HL-60 (cell line): ENCODE measurements at regions not wholly inside any gene's neighbourhood (a gene's known extent, or its start where the extent isn't known, plus 50 kb on each side); places are given as distances from the start of the nearest gene placed in this dataset.

Source experiments
- DNase-seq, 2 experiments: peaks; one replicate each; pipeline ENCODE4 v3.0.0-alpha.2; 2010 to 2020; ENCODE audit warnings: low read depth in 1 of 2, low spot score in 1 of 2
- H3K27ac ChIP-seq: fragments of 250-450 bp; sonication (Bioruptor Pico); replicated peaks from 2 replicates; pipeline ENCODE4 v1.5.1; 2020; ENCODE audit warnings: mild to moderate bottlenecking, moderate library complexity
- H3K27me3 ChIP-seq: fragments of 250-450 bp; sonication (Bioruptor Pico); 2 replicates; pipeline ENCODE4 v1.5.1; 2021; ENCODE audit warnings: mild to moderate bottlenecking, moderate library complexity; ENCODE audit not compliant: insufficient read depth, poor library complexity, severe bottlenecking
- H3K4me3 ChIP-seq: replicated peaks from 2 replicates; pipeline ENCODE4 v1.5.1; 2011; ENCODE audit warnings: mild to moderate bottlenecking, control low read depth, low read length; ENCODE audit not compliant: insufficient read depth
- GABPA ChIP-seq: IDR thresholded peaks from 2 replicates; pipeline ENCODE4 v1.6.1; 2012; ENCODE audit warnings: low read depth
- POLR2AphosphoS5 ChIP-seq: IDR thresholded peaks from 2 replicates; pipeline ENCODE4 v1.6.1; 2012; ENCODE audit warnings: low read depth
- REST ChIP-seq: IDR thresholded peaks from 2 replicates; pipeline ENCODE4 v1.6.1; 2012; ENCODE audit warnings: low read depth; ENCODE audit not compliant: insufficient replicate concordance
- SPI1 ChIP-seq: IDR thresholded peaks from 2 replicates; pipeline ENCODE4 v1.6.1; 2012; ENCODE audit warnings: low read depth, mild to moderate bottlenecking, borderline replicate concordance
- TF ChIP-seq, protein P1 (sequence below): IDR thresholded peaks from one replicate; pipeline ENCODE4 v1.5.1; 2011; ENCODE audit warnings: low read length, control low read depth, inconsistent platforms; ENCODE audit not compliant: insufficient read depth

DNA sequence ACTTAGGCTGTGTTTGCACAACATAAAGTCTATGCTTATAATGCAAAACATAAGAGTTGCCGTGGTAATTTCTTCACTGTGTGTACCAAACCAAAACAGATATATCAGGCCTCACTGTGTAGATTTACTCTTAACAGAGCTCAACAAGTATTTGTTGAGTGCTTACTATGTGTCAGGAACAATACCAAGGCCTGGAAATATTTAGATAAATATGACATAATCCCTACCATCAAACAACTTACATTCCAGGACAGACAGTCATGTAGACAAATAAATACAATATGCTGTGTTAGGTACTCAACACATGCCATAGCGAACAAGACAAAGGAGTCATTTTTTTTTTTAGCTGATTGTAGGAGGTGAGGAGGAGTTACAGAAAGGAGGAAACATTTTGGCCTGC, 554.0 kb downstream of the NSUN3 start:
- Histone ChIP-seq H3K27me3 (no peaks in the 10 kb centered on the region), H3K27ac (no peak overlapping the region), H3K4me3 (no peak overlapping the region)
- TF ChIP-seq SPI1 = no peak
- TF ChIP-seq, protein P1, sequence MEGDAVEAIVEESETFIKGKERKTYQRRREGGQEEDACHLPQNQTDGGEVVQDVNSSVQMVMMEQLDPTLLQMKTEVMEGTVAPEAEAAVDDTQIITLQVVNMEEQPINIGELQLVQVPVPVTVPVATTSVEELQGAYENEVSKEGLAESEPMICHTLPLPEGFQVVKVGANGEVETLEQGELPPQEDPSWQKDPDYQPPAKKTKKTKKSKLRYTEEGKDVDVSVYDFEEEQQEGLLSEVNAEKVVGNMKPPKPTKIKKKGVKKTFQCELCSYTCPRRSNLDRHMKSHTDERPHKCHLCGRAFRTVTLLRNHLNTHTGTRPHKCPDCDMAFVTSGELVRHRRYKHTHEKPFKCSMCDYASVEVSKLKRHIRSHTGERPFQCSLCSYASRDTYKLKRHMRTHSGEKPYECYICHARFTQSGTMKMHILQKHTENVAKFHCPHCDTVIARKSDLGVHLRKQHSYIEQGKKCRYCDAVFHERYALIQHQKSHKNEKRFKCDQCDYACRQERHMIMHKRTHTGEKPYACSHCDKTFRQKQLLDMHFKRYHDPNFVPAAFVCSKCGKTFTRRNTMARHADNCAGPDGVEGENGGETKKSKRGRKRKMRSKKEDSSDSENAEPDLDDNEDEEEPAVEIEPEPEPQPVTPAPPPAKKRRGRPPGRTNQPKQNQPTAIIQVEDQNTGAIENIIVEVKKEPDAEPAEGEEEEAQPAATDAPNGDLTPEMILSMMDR = no peak
- TF ChIP-seq GABPA = no peak
- no peak for TF ChIP-seq POLR2AphosphoS5
- no peak for TF ChIP-seq REST
- DNase-seq = no peak

DNA sequence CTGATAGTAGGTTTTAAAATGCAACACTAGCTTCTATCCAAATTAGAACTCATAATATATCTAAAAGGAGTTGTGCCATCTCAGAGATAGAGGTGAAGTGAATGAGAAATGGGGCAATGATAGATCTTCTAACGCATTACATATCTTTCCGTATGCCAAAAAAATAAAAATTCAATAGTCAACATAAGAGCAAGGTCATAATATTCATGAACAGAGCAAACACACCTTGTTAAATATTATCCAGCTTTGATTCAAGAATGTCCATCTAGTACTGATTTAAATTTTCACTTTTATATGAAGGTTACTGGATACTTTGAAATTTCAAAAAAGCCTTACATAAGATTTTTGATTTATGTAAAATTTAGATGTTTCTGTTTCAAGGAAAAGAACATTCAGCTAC, 554.5 kb downstream of the NSUN3 start:
- TF ChIP-seq, protein P1 = no peak
- no peak for TF ChIP-seq GABPA
- no peak for TF ChIP-seq REST
- no peak for TF ChIP-seq SPI1
- TF ChIP-seq POLR2AphosphoS5 = no peak
- no peak for DNase-seq
- H3K27ac ChIP-seq = no peak overlapping the region

DNA sequence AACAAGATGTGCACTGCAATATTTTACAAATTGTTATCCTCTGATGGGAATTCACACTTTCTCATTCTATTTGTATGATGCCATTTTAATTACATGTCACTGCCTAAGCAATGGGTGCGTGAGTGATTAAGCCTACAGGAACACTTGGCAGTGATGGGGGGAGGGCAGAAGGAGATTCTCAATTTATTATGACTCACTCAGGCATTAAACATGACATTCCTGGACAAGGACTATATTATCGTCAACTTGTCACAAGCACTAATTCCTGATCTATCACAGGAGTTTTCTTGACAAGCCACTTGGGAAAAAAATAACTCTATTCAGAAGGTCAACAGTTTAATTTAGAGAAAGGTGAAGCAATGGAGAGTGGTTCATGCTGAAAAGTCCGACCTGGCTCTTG, 556.8 kb downstream of the NSUN3 start:
- Histone ChIP-seq H3K27ac (no peak overlapping the region), H3K27me3 (no peaks in the 10 kb centered on the region), H3K4me3 (no peak overlapping the region)
- no peak for DNase-seq
- TF ChIP-seq REST = no peak
- TF ChIP-seq GABPA = no peak
- no peak for TF ChIP-seq SPI1

More for the DNA sequence above, 554.5 kb downstream of the NSUN3 start:
- H3K4me3 ChIP-seq = no peak overlapping the region
- H3K27me3 ChIP-seq = no peaks in the 10 kb centered on the region

DNA sequence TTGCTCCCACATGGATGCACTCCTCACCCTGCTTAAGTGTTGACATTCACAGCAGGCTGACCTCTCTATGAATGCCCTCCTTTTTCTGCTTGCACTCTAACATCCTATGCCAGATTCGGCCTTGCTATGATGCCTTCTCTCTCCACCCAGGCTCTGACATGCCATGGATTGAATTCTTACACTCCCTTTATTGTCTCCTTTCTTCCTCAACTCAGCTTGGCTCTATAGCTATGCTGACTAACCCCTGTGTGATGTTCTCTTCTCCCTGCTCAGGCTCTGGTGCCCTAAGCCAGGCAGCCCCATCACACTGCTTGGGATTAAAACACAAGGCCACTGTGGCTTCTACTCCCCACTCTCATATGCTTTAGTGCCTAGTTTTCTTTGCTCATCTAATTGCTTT, 563.7 kb downstream of the NSUN3 start:
- no peak for DNase-seq
- no peak overlapping the region for H3K4me3 ChIP-seq
- no peak overlapping the region for H3K27ac ChIP-seq
- no peaks in the 10 kb centered on the region for H3K27me3 ChIP-seq
- TF ChIP-seq GABPA (no peak), POLR2AphosphoS5 (no peak), SPI1 (no peak), REST (no peak)
- TF ChIP-seq, protein P1 = no peak
